Psoas muscle (tissue), 7 donors: ENCODE measurements at regions not wholly inside any gene's neighbourhood (a gene's known extent, or its start where the extent isn't known, plus 50 kb on each side); places are given as distances from the start of the nearest gene placed in this dataset.

Experiments used
- ATAC-seq, 4 donors: fragments of 200-7000 bp; cut with Tn5 transposase; one replicate each; pipeline ENCODE4 v1.9.1; 2020; ENCODE audit warnings: moderate library complexity in 3 of 4, mild to moderate bottlenecking in 2 of 4
- DNase-seq, 2 donors: peaks; one replicate each; pipeline ENCODE4 v3.0.0-alpha.2; 2020
- H3K27ac ChIP-seq: fragments of 200-600 bp; one replicate; pipeline ENCODE4 v1.8.0; 2022
- H3K27me3 ChIP-seq, 3 donors: fragments of 200-600 bp in 1 of 3; one replicate each; pipeline versions ENCODE4 v1.6.1 to v1.8.0; 2013 to 2022; ENCODE audit warnings: low read length in 2 of 3, mild to moderate bottlenecking in 2 of 3, moderate library complexity in 1 of 3; ENCODE audit not compliant: insufficient read depth in 3 of 3
- H3K36me3 ChIP-seq, 2 donors: fragments of 200-600 bp in 1 of 2; one replicate each; pipeline versions ENCODE4 v1.6.1 to v1.8.0; 2013 to 2022; ENCODE audit warnings: low read depth in 1 of 2, mild to moderate bottlenecking in 1 of 2, moderate library complexity in 1 of 2; ENCODE audit not compliant: insufficient read depth in 1 of 2
- H3K4me1 ChIP-seq: fragments of 200-600 bp; one replicate; pipeline ENCODE4 v1.8.0; 2022
- H3K4me3 ChIP-seq: fragments of 200-600 bp; one replicate; pipeline ENCODE4 v1.8.0; 2022; ENCODE audit warnings: mild to moderate bottlenecking
- H3K9me3 ChIP-seq: fragments of 200-600 bp; one replicate; pipeline ENCODE4 v1.8.0; 2022
- CTCF ChIP-seq: fragments of 200-600 bp; IDR thresholded peaks from one replicate; pipeline ENCODE4 v1.8.0; 2022; ENCODE audit warnings: antibody characterized with exemption
- WGBS, 3 donors: extraction: QIAGEN DNeasy Blood & Tissue Kit; methylation state at CpG; one replicate each; pipeline versions ENCODE4 v1.1.6 to v1.1.7; 2013; 5-methylcytosine and 5-hydroxymethylcytosine counted together
- intact Hi-C, 2 donors: fragments of 100-400 bp; cut with DNase I; formaldehyde crosslinking; loops; one replicate each; pipeline versions ENCODE4 v1.11.0 to v1.14.2; 2022
- donor health status: healthy with polysubstance abuse.
- donor health status: DM: no; HTN: no; CAD: no; lungs with moderate emphysema.
- donor health status: Bipolar disorder and iron deficiency.
- donor health status: healthy.
- donor health status: DM: yes; HTN: yes; CAD: no.
- donor health status: DM: no; HTN: no; CAD: no.
- donor health status: DM: yes; HTN: yes; CAD: no.

- Histone ChIP-seq H3K27ac (no peak overlapping the region), H3K4me1 (peaks cover 5% of the 10 kb centered on the region), H3K4me3 (no peak overlapping the region), H3K27me3 (no peaks in the 10 kb centered on the region), H3K9me3 (no peaks in the 10 kb centered on the region), H3K36me3 (no peaks in the 10 kb centered on the region)
- 43 to 48% (median 46%) methylated on average over 7 of the region's 7 CpGs for WGBS, 3 donors
- no peak for DNase-seq
- peak in 1 of 4 donors; percentile 13 for ATAC-seq
- no peak for TF ChIP-seq CTCF
- intact Hi-C loops: no loop called here
Measured at GRCh38 chr20:11454966-11455799, 462.5 kb upstream of the BTBD3 start.

- intact Hi-C loops: no loop called here
- 86 to 94% (median 91%) methylated on average over 5 of the region's 5 CpGs for WGBS, 3 donors
- H3K9me3 ChIP-seq: no peaks in the 10 kb centered on the region
- H3K27ac ChIP-seq: no peak overlapping the region
- no peak for TF ChIP-seq CTCF
- H3K36me3 ChIP-seq: no peaks in the 10 kb centered on the region
- DNase-seq: no peak
- no peak overlapping the region for H3K4me3 ChIP-seq
- no peak for ATAC-seq
- H3K27me3 ChIP-seq: no peaks in the 10 kb centered on the region
- H3K4me1 ChIP-seq: peaks cover under 1% of the 10 kb centered on the region
Measured at GRCh38 chr20:11457488-11457887, 460.2 kb upstream of the BTBD3 start.

DNA sequence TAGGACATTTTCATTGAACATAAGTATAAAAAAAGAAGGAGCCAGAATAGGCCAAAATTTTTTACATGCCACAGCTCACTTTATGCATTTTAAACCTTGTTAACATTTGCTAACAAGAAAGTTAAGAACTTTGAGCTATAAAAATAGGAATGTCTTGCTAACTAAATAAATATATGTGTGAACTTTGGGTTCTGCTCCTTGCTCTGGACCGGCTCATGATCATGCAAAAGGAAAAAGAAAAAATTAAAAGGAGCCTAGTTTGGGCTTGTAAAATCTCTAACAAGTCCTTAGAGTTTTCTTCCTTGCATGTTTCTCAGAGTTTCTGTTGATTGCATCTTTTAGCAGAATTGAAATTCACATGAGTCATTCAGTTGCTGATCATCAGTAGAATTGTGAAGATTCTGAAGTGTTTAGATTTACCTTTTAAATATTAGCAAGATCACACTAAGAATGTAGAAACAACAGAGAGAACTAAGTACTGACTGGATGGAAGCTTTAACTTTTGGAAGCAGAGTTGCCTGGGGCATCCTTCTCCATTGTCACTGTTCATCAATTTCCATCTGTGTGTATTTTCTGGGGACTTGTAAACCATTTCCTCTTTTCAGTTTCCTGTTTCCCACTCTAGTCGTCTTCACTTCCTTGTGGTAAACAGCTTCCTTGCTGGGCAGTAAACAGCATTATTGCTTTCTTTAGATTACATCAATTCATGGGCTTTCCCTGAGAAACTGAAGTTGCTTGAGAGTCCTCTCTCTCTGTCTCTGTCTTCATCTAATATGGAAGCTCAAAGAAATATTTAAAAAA, 458.4 kb upstream of the BTBD3 start:
- no peak for ATAC-seq
- no peak for TF ChIP-seq CTCF
- intact Hi-C loops: no loop called here
- 50 to 64% (median 55%) methylated on average over 2 of the region's 2 CpGs for WGBS, 3 donors
- DNase-seq: no peak
- Histone ChIP-seq H3K36me3 (no peaks in the 10 kb centered on the region), H3K27me3 (no peaks in the 10 kb centered on the region), H3K4me3 (no peak overlapping the region), H3K9me3 (no peaks in the 10 kb centered on the region), H3K4me1 (no peaks in the 10 kb centered on the region), H3K27ac (no peak overlapping the region)

DNA sequence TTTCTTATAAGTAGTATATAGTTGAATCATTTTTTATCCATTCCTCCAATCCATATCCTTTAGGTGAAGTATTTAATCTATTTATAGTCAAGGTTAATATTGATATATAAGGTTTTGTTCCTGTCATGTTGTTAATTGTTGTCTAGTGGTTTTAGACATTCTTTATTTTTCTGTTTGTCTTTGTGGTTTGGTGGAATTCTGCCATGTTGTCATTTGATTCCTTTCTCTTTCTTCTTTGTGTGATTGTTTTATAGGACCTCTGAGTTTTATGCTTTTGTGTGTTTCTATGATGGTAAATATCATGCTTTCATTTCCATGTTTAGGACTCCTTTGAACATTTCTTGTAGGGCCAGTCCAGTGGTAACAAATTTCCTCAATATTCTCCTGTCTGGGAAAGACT, 450.3 kb upstream of the BTBD3 start:
- H3K27ac ChIP-seq: no peak overlapping the region
- TF ChIP-seq CTCF: no peak
- no peaks in the 10 kb centered on the region for H3K9me3 ChIP-seq
- no peak overlapping the region for H3K4me3 ChIP-seq
- H3K36me3 ChIP-seq: no peaks in the 10 kb centered on the region
- ATAC-seq: no peak
- H3K27me3 ChIP-seq: no peaks in the 10 kb centered on the region
- no peaks in the 10 kb centered on the region for H3K4me1 ChIP-seq
- no peak for DNase-seq
- intact Hi-C loops: no loop called here
